ENCODE measurements at regions not wholly inside any gene's neighbourhood (a gene's known extent, or its start where the extent isn't known, plus 50 kb on each side); places are given as distances from the start of the nearest gene placed in this dataset.

- CTCF ChIA-PET: no interaction called here
- no peak for DNase-seq
- no peaks in the 10 kb centered on the region for H3K27me3 Mint-ChIP-seq
- H3K27ac Mint-ChIP-seq: no peak overlapping the region
- no peak overlapping the region for H3K4me3 Mint-ChIP-seq
- no peaks in the 10 kb centered on the region for H3K36me3 Mint-ChIP-seq (ENCODE audit: low read depth)
- H3K9me3 Mint-ChIP-seq: no peaks in the 10 kb centered on the region
- POLR2A ChIA-PET: no interaction called here
- H3K4me1 Mint-ChIP-seq: peaks cover 10% of the 10 kb centered on the region
Observed at GRCh38 chr1:239805851-239806772, 285.6 kb upstream of the FMN2 start.

DNA sequence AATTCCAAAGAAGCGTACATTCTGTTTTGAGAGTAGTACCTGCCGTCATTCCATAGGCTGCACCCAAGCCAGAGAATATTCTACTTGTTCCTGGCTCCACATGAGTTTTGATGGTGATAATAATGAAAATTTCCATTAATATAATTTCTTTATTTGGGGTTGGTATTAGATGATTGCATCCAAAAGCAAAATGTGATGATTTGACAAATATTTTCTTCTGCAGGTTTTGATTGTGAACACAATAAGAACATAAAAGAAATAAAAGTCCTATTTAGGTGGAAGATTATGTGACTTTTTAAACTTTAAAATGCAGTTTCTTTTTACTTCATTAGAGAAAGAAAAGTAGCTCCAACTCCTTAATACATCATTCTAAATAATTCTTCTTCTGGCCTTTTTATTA lies 284.8 kb upstream of the FMN2 start:
- H3K9me3 Mint-ChIP-seq: no peaks in the 10 kb centered on the region
- POLR2A ChIA-PET: no interaction called here
- H3K36me3 Mint-ChIP-seq (ENCODE audit: low read depth): no peaks in the 10 kb centered on the region
- H3K4me1 Mint-ChIP-seq: peaks cover 17% of the 10 kb centered on the region
- H3K4me3 Mint-ChIP-seq: no peak overlapping the region
- no peak overlapping the region for H3K27ac Mint-ChIP-seq
- H3K27me3 Mint-ChIP-seq: no peaks in the 10 kb centered on the region
- DNase-seq: no peak
- CTCF ChIA-PET: no interaction called here

- Mint-ChIP-seq H3K9me3 (no peaks in the 10 kb centered on the region), H3K27me3 (no peaks in the 10 kb centered on the region), H3K4me1 (peaks cover 19% of the 10 kb centered on the region), H3K4me3 (no peak overlapping the region), H3K27ac (no peak overlapping the region), H3K36me3 (ENCODE audit: low read depth) (no peaks in the 10 kb centered on the region)
- ChIA-PET CTCF (no interaction called here), POLR2A (no interaction called here)
- no peak for DNase-seq
Observed at GRCh38 chr1:239807361-239807760, 284.3 kb upstream of the FMN2 start.

DNA sequence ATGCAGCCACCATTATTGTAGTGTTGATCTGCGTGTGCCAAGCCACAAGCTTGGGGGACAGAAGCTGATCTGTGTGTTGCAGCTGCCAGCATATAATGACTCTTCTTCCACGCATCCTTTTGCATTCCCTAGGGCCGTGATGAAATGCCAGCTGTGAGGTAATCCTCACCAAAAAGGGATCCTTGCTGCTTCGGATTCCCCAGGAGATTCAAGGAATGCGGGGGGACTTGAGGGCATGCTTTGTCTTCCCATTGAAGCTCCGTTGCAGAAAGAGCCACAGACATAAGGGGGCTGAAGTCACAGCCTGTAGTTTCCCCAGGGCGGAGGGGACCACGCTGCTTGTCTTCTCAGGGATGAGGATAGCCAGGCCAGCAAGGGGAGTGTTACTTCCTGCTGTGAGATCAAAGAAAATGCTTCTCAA lies 281.6 kb upstream of the FMN2 start:
- H3K36me3 Mint-ChIP-seq (ENCODE audit: low read depth): no peaks in the 10 kb centered on the region
- POLR2A ChIA-PET: no interaction called here
- no peaks in the 10 kb centered on the region for H3K9me3 Mint-ChIP-seq
- CTCF ChIA-PET: no interaction called here
- no peak for DNase-seq
- no peak overlapping the region for H3K4me3 Mint-ChIP-seq
- no peak overlapping the region for H3K27ac Mint-ChIP-seq
- H3K4me1 Mint-ChIP-seq: peaks cover 31% of the 10 kb centered on the region
- no peaks in the 10 kb centered on the region for H3K27me3 Mint-ChIP-seq

DNA sequence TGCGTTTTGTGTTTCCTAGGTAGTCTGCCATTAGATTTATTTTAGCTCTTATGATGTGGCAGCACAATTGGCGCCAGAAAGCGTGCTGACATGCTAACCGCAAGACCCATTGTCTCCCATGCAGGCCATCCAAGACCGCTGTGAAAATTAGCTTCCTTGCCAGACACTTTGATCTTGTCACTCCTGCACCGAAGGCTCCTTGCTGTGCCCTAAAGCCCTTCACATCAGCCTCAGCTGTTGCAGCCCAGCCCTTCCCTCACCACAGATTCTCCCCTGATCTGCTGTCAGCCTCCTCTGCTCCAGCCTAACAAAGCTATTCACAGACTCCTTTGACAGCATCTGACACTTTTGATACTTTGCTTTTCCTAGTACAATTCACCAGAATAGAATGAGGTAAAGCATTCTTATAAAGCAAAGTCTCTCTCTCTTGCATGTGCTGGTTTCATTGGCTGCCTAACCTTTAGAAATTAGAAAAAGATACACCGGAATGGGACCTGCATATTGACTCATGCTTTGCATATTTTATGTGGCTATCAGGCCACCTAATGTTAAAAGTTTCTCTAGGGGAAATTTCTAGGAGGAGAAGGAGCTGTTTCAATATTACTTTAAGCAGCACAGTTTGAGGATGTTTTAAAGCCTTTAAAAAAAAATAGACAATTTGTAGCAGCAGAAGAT lies 280.3 kb upstream of the FMN2 start:
- H3K36me3 Mint-ChIP-seq (ENCODE audit: low read depth): no peaks in the 10 kb centered on the region
- CTCF ChIA-PET: no interaction called here
- POLR2A ChIA-PET: interaction anchor here (1.6 kb wide), 1 partner anchor 93 kb away, joined by 21 read pairs; no protein-coding TSS in a partner anchor
- DNase-seq: peak; percentile 36
- no peaks in the 10 kb centered on the region for H3K9me3 Mint-ChIP-seq
- H3K4me1 Mint-ChIP-seq: peaks cover 42% of the 10 kb centered on the region
- H3K27me3 Mint-ChIP-seq: no peaks in the 10 kb centered on the region
- H3K27ac Mint-ChIP-seq: peak overlapping the region; percentile 47
- no peak overlapping the region for H3K4me3 Mint-ChIP-seq

- H3K4me3 Mint-ChIP-seq: no peak overlapping the region
- H3K36me3 Mint-ChIP-seq (ENCODE audit: low read depth): no peaks in the 10 kb centered on the region
- CTCF ChIA-PET: no interaction called here
- POLR2A ChIA-PET: no interaction called here
- no peak overlapping the region for H3K27ac Mint-ChIP-seq
- H3K4me1 Mint-ChIP-seq: peaks cover 44% of the 10 kb centered on the region
- DNase-seq: no peak
- no peaks in the 10 kb centered on the region for H3K27me3 Mint-ChIP-seq
- H3K9me3 Mint-ChIP-seq: no peaks in the 10 kb centered on the region
Observed at GRCh38 chr1:239812580-239812979, 279.1 kb upstream of the FMN2 start.

DNA sequence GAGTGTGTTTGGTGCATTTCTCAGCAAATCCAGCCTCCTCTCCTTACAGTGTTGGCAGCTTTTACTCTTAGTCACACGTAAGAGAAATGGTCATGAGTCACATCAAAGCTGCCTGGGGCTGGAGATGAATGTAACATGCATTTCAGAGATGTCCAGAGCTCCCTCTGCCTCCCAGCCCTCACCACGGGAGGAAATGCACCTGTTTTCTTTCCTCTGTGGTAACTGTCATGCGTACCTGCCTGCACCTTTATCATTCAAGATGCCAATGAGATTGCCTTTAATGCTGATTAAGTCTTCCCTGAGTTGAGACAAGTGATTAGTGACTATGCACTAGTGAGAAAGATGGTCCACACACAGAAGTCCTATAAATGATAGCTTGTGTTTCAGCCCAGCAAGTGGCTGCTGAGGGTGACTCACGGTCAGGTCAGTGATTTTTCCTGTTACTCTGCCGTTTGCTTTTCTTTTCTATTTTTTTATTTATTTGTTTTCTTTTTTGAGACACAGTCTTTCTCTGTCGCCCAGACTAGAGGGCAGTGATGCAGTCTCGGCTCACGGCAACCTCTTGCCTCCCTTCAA lies 277.3 kb upstream of the FMN2 start:
- H3K9me3 Mint-ChIP-seq: no peaks in the 10 kb centered on the region
- DNase-seq: peak; percentile 45
- H3K4me1 Mint-ChIP-seq: peaks cover 44% of the 10 kb centered on the region
- ChIA-PET POLR2A (interaction anchor here (3.0 kb wide), 1 partner anchor 96 kb away, joined by 17 read pairs; no protein-coding TSS in a partner anchor), CTCF (interaction anchor here (1.2 to 1.5 kb wide), 2 partner anchors 12 to 84 kb away, joined by 3 read pairs; no protein-coding TSS in a partner anchor)
- H3K27me3 Mint-ChIP-seq: no peaks in the 10 kb centered on the region
- H3K36me3 Mint-ChIP-seq (ENCODE audit: low read depth): no peaks in the 10 kb centered on the region
- H3K4me3 Mint-ChIP-seq: peak overlapping the region; percentile 49
- H3K27ac Mint-ChIP-seq: peak overlapping the region; percentile 44

GRCh38 chr1:239815074-239815473 lies 276.6 kb upstream of the FMN2 start:
- CTCF ChIA-PET: interaction anchor here (0.7 to 1.5 kb wide), 2 partner anchors 83 to 96 kb away, joined by 3 to 4 read pairs; no protein-coding TSS in a partner anchor
- no peaks in the 10 kb centered on the region for H3K27me3 Mint-ChIP-seq
- POLR2A ChIA-PET: interaction anchor here (3.0 kb wide), 1 partner anchor 96 kb away, joined by 17 read pairs; no protein-coding TSS in a partner anchor
- H3K36me3 Mint-ChIP-seq (ENCODE audit: low read depth): no peaks in the 10 kb centered on the region
- peak overlapping the region; percentile 49 for H3K4me3 Mint-ChIP-seq
- H3K4me1 Mint-ChIP-seq: peaks cover 42% of the 10 kb centered on the region
- peak overlapping the region; percentile 5 for H3K27ac Mint-ChIP-seq
- no peak for DNase-seq
- no peaks in the 10 kb centered on the region for H3K9me3 Mint-ChIP-seq

DNA sequence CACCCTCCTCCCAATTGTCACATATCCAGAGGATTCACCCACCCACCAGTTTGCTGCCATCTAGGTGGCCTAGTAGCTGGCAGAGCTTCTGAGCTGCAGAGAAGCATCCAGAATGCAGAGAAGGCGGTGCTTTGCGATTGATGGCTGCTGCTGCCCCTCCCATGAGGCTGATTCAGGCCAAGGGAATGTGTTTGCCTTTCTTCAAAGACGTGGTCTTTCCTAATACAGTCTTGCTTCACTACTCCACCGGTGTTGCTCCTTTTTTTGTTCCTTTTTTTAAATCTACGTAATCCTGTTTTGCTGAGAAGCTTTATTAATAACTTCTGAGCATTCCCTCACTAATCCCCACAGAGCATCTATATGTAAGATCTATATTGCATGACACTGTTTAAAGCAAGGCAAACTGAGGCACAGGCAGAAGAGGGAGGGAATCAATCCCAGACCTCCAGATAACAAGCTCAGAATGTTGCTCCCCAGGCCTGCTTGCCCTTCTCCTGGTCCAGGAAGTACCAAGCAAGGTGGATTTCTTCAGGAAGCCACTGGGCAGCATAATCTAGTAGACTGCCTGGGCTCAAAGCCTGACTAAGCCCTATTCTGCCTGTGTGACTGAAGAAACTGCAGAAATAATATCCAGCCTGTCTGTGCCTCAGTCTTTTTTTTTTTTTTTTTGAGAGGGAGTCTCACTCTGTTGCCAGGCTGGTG lies 275.5 kb upstream of the FMN2 start:
- DNase-seq: no peak
- ChIA-PET CTCF (interaction anchor here (0.7 to 0.9 kb wide), 3 partner anchors 20 to 364 kb away, joined by 4 to 5 read pairs (median 5); no protein-coding TSS in a partner anchor), POLR2A (interaction anchor here (3.0 kb wide), 1 partner anchor 97 kb away, joined by 17 read pairs; no protein-coding TSS in a partner anchor)
- no peak overlapping the region for H3K4me3 Mint-ChIP-seq
- no peaks in the 10 kb centered on the region for H3K36me3 Mint-ChIP-seq (ENCODE audit: low read depth)
- no peaks in the 10 kb centered on the region for H3K9me3 Mint-ChIP-seq
- H3K4me1 Mint-ChIP-seq: peaks cover 32% of the 10 kb centered on the region
- no peak overlapping the region for H3K27ac Mint-ChIP-seq
- no peaks in the 10 kb centered on the region for H3K27me3 Mint-ChIP-seq

- Mint-ChIP-seq H3K4me3 (no peak overlapping the region), H3K36me3 (ENCODE audit: low read depth) (no peaks in the 10 kb centered on the region), H3K4me1 (peaks cover 25% of the 10 kb centered on the region), H3K9me3 (no peaks in the 10 kb centered on the region), H3K27ac (no peak overlapping the region), H3K27me3 (no peaks in the 10 kb centered on the region)
- CTCF ChIA-PET: interaction anchor here (0.7 to 3.3 kb wide), 3 partner anchors 99 to 365 kb away, joined by 5 to 14 read pairs (median 5); no protein-coding TSS in a partner anchor
- POLR2A ChIA-PET: interaction anchor here (0.8 kb wide), 1 partner anchor 97 kb away, joined by 3 read pairs; no protein-coding TSS in a partner anchor
- DNase-seq: no peak
Observed at GRCh38 chr1:239817276-239817675, 274.4 kb upstream of the FMN2 start.

DNA sequence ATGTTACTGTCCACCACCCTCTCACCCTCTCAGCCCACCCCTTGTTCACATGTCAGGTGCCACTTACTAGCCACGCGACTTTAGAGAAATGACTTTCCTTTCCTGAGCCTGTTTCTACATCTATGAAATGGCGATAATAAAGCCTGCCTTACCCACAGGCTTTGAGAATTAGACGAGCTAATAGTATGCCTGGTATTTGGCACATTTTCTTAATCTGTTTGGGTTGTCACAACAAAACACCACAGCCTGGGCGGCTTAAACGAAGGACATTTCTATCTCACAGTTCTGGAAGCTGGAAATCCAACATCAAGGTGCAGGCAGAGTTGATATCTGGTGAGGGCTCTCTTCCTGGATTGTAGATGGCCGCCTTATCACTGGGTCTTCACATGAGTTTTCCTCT lies 273.9 kb upstream of the FMN2 start:
- ChIA-PET CTCF (interaction anchor here (3.3 kb wide), 1 partner anchor 99 kb away, joined by 14 read pairs; no protein-coding TSS in a partner anchor), POLR2A (interaction anchor here (0.8 to 1.4 kb wide), 2 partner anchors 98 kb away, joined by 3 read pairs; no protein-coding TSS in a partner anchor)
- Mint-ChIP-seq H3K4me1 (peaks cover 24% of the 10 kb centered on the region), H3K4me3 (no peak overlapping the region), H3K27me3 (no peaks in the 10 kb centered on the region), H3K36me3 (ENCODE audit: low read depth) (no peaks in the 10 kb centered on the region), H3K9me3 (no peaks in the 10 kb centered on the region), H3K27ac (no peak overlapping the region)
- no peak for DNase-seq

DNA sequence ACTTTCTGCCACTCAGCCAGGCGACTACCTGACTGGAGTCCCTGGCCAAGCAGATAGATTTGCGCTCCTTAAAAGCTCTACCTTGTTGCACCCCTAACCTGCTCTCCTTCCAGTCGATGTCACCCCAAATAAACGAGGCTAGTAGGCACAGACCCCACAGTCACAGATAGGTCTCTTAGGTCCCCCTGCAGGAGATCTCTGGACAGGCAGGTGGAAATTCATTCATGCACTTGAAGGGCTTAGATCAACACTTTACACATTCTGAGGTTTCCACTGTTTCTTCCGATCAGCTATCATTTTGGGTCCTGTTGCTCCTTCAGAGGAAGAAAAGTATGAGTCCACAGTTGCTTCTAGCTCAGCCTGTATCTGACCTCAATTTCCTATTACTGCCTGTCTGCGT lies 272.6 kb upstream of the FMN2 start:
- Mint-ChIP-seq H3K36me3 (ENCODE audit: low read depth) (no peaks in the 10 kb centered on the region), H3K9me3 (no peaks in the 10 kb centered on the region), H3K27ac (no peak overlapping the region), H3K27me3 (no peaks in the 10 kb centered on the region), H3K4me1 (peaks cover 22% of the 10 kb centered on the region), H3K4me3 (no peak overlapping the region)
- CTCF ChIA-PET: interaction anchor here (0.8 to 3.3 kb wide), 4 partner anchors 94 to 414 kb away, joined by 3 to 14 read pairs (median 3); no protein-coding TSS in a partner anchor
- no peak for DNase-seq
- POLR2A ChIA-PET: interaction anchor here (1.0 to 1.4 kb wide), 2 partner anchors 65 to 100 kb away, joined by 3 read pairs; no protein-coding TSS in a partner anchor

Measured in activated CD4-positive, alpha-beta memory T cell treated with anti-CD3 and anti-CD28 coated beads, Interleukin-2, amount 10 ng/mL, durations not matched to agents 7 days and 5 days (primary cell).